ENCODE measurements at regions not wholly inside any gene's neighbourhood (a gene's known extent, or its start where the extent isn't known, plus 50 kb on each side); places are given as distances from the start of the nearest gene placed in this dataset.

GRCh38 chr17:79349506-79350400 lies 261.1 kb downstream of the RBFOX3 start:
- no peak overlapping the region for H3K4me3 ChIP-seq (ENCODE audit: low read depth, low read length)
- no peak for TF ChIP-seq CTCF (IDR thresholded peaks at IDR 0.05; ENCODE audit: insufficient read depth, low read length)
- no peak for DNase-seq (ENCODE audit: low read depth)

- no peak for TF ChIP-seq CTCF (IDR thresholded peaks at IDR 0.05; ENCODE audit: insufficient read depth, low read length)
- no peak overlapping the region for H3K4me3 ChIP-seq (ENCODE audit: low read depth, low read length)
- no peak for DNase-seq (ENCODE audit: low read depth)
Observed at GRCh38 chr17:79342376-79342775, 267.8 kb downstream of the ENGASE start.

- no peak for DNase-seq (ENCODE audit: low read depth)
- H3K4me3 ChIP-seq (ENCODE audit: low read depth, low read length), result no peak overlapping the region
- TF ChIP-seq CTCF (IDR thresholded peaks at IDR 0.05; ENCODE audit: insufficient read depth, low read length), result no peak
Observed at GRCh38 chr17:79341816-79342215, 267.2 kb downstream of the ENGASE start.

- no peak for DNase-seq (ENCODE audit: low read depth)
- no peak overlapping the region for H3K4me3 ChIP-seq (ENCODE audit: low read depth, low read length)
- TF ChIP-seq CTCF (IDR thresholded peaks at IDR 0.05; ENCODE audit: insufficient read depth, low read length), result no peak
Observed at GRCh38 chr17:79341222-79341780, 266.7 kb downstream of the ENGASE start.

GRCh38 chr17:79340333-79341221 lies 266.0 kb downstream of the ENGASE start:
- H3K4me3 ChIP-seq (ENCODE audit: low read depth, low read length), result no peak overlapping the region
- TF ChIP-seq CTCF (IDR thresholded peaks at IDR 0.05; ENCODE audit: insufficient read depth, low read length), result no peak
- no peak for DNase-seq (ENCODE audit: low read depth)

- DNase-seq (ENCODE audit: low read depth), result no peak
- TF ChIP-seq CTCF (IDR thresholded peaks at IDR 0.05; ENCODE audit: insufficient read depth, low read length), result no peak
- no peak overlapping the region for H3K4me3 ChIP-seq (ENCODE audit: low read depth, low read length)
Observed at GRCh38 chr17:79339321-79339720, 264.7 kb downstream of the ENGASE start.

Data from fibroblast of the aortic adventitia (primary cell).